ENCODE measurements at regions not wholly inside any gene's neighbourhood (a gene's known extent, or its start where the extent isn't known, plus 50 kb on each side); places are given as distances from the start of the nearest gene placed in this dataset.
"Not testable (repeated sequence)": the region's sequence is repeated elsewhere in the genome, so short reads cannot be mapped to it uniquely, and the experiment has no call there.

- DNase-seq (ENCODE audit: low read depth): no peak
- H3K36me3 ChIP-seq (ENCODE audit: control insufficient read depth, insufficient read depth, low read length): no peaks in the 10 kb centered on the region
- no peak for TF ChIP-seq CTCF (IDR thresholded peaks at IDR 0.05; ENCODE audit: insufficient read depth, low read length, poor library complexity, severe bottlenecking)
These were observed 452.3 kb upstream of the RORB start for GRCh38 chr9:74044844-74045243.

GRCh38 chr9:74056023-74056422 lies 441.1 kb upstream of the RORB start:
- TF ChIP-seq CTCF (IDR thresholded peaks at IDR 0.05; ENCODE audit: insufficient read depth, low read length, poor library complexity, severe bottlenecking): no peak
- Histone ChIP-seq H3K36me3 (ENCODE audit: control insufficient read depth, insufficient read depth, low read length) (no peaks in the 10 kb centered on the region), H3K4me3 (ENCODE audit: low read depth, low read length) (no peak overlapping the region), H3K27me3 (ENCODE audit: control insufficient read depth, insufficient read depth, low read length) (no peaks in the 10 kb centered on the region)
- no peak for DNase-seq (ENCODE audit: low read depth)

More at GRCh38 chr9:74044844-74045243, 452.3 kb upstream of the RORB start:
- H3K4me3 ChIP-seq (ENCODE audit: low read depth, low read length): no peak overlapping the region
- H3K27me3 ChIP-seq (ENCODE audit: control insufficient read depth, insufficient read depth, low read length): no peaks in the 10 kb centered on the region

GRCh38 chr9:74057051-74057450 lies 440.1 kb upstream of the RORB start:
- not testable (repeated sequence) for DNase-seq (ENCODE audit: low read depth); H3K36me3 ChIP-seq (ENCODE audit: control insufficient read depth, insufficient read depth, low read length); H3K27me3 ChIP-seq (ENCODE audit: control insufficient read depth, insufficient read depth, low read length); H3K4me3 ChIP-seq (ENCODE audit: low read depth, low read length)

DNA sequence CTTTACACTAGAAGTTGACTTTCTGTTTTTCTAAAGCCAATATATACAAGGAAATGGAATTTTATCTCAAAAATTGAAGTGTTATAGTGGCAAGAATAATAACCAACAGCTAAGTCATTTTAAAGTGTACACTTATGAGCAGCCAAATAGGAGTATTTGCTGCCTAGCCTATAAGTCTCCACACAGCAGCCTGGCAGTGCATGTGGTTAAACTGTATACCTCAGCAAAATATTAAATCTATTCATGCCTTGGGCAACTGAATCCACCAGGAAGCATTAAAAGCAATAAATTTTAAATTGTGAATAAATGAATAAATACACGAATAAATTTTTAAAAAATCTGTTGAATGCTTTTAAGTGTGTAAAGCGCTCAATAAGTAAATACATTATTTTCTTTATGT lies 432.4 kb upstream of the RORB start:
- TF ChIP-seq CTCF (IDR thresholded peaks at IDR 0.05; ENCODE audit: insufficient read depth, low read length, poor library complexity, severe bottlenecking): no peak
- Histone ChIP-seq H3K4me3 (ENCODE audit: low read depth, low read length) (no peak overlapping the region), H3K36me3 (ENCODE audit: control insufficient read depth, insufficient read depth, low read length) (no peaks in the 10 kb centered on the region), H3K27me3 (ENCODE audit: control insufficient read depth, insufficient read depth, low read length) (no peaks in the 10 kb centered on the region)
- DNase-seq (ENCODE audit: low read depth): no peak

DNA sequence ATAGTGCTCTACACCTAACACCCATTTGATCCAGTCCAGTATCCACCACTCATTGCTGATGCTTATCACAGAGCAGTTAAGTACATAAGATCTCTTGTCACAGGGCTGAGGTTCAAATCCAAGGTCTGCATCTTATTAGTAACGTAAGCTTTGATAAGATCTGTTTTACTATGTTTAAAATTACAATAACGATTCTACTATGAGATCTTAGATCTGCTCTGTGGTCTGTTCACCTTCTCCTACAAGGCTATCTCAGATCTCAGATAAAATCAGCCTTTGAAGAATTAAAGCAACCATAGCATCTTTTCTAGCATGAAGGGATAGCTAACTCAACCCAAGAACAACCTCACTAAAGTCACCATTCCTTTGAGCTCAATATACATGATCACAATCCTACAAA lies 431.0 kb upstream of the RORB start:
- no peak for TF ChIP-seq CTCF (IDR thresholded peaks at IDR 0.05; ENCODE audit: insufficient read depth, low read length, poor library complexity, severe bottlenecking)

GRCh38 chr9:74066605-74067004 lies 430.5 kb upstream of the RORB start:
- TF ChIP-seq CTCF (IDR thresholded peaks at IDR 0.05; ENCODE audit: insufficient read depth, low read length, poor library complexity, severe bottlenecking): no peak

More for the DNA sequence above, 431.0 kb upstream of the RORB start:
- no peaks in the 10 kb centered on the region for H3K36me3 ChIP-seq (ENCODE audit: control insufficient read depth, insufficient read depth, low read length)
- no peaks in the 10 kb centered on the region for H3K27me3 ChIP-seq (ENCODE audit: control insufficient read depth, insufficient read depth, low read length)
- H3K4me3 ChIP-seq (ENCODE audit: low read depth, low read length): no peak overlapping the region
- no peak for DNase-seq (ENCODE audit: low read depth)

More at GRCh38 chr9:74066605-74067004, 430.5 kb upstream of the RORB start:
- no peak for DNase-seq (ENCODE audit: low read depth)
- Histone ChIP-seq H3K4me3 (ENCODE audit: low read depth, low read length) (no peak overlapping the region), H3K27me3 (ENCODE audit: control insufficient read depth, insufficient read depth, low read length) (no peaks in the 10 kb centered on the region), H3K36me3 (ENCODE audit: control insufficient read depth, insufficient read depth, low read length) (no peaks in the 10 kb centered on the region)

All from kidney epithelial cell (primary cell).